ENCODE measurements at regions not wholly inside any gene's neighbourhood (a gene's known extent, or its start where the extent isn't known, plus 50 kb on each side); places are given as distances from the start of the nearest gene placed in this dataset.

GRCh38 chr6:104266922-104267321, 592.8 kb downstream of the HACE1 start:
- no peak for TF ChIP-seq RAD21 (IDR thresholded peaks at IDR 0.05; ENCODE audit: low read depth)
- no peak for TF ChIP-seq CEBPB (IDR thresholded peaks at IDR 0.05)
- no peak for TF ChIP-seq USF1 (IDR thresholded peaks at IDR 0.05)
- no peak for TF ChIP-seq REST (IDR thresholded peaks at IDR 0.05; ENCODE audit: low read depth)
- no peak for TF ChIP-seq NFIC (IDR thresholded peaks at IDR 0.05)
- no peak for TF ChIP-seq MAX (IDR thresholded peaks at IDR 0.05)
- TF ChIP-seq EP300 (IDR thresholded peaks at IDR 0.05; ENCODE audit: borderline replicate concordance): no peak

Data from Ishikawa (cell line).